DMS 273 (cell line): ENCODE measurements at regions not wholly inside any gene's neighbourhood (a gene's known extent, or its start where the extent isn't known, plus 50 kb on each side); places are given as distances from the start of the nearest gene placed in this dataset.
"Not testable (repeated sequence)": the region's sequence is repeated elsewhere in the genome, so short reads cannot be mapped to it uniquely, and the experiment has no call there.

Experiments
- DNase-seq: peaks from one replicate; lab custom pipeline; 2025; ENCODE audit not compliant: unreplicated experiment; lab: John Stamatoyannopoulos, UW

DNA sequence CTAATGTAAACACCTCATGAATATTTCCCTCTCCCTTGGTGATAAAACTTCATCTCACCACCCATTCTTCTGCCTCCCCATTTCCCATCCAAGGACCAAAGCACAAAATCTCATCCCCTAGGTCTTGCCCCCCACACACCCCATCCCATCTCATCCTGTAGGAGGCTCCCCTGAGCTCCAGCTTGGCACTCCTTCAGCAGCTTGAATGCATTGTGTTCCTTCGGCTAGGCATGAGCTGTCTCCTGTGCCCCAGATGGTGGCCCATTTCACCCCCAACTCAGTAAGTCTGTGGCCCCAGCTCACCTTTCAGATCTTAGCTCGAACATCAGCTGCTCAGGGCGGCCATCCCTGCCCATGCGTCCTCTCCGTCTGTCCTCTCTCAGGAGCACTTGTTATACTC is 203.6 kb upstream of the NR2F2 start:
- no peak for DNase-seq

- no peak for DNase-seq
These were observed 199.8 kb upstream of the NR2F2 start for GRCh38 chr15:96130734-96131133.

- DNase-seq = no peak
These were observed 198.4 kb upstream of the NR2F2 start for GRCh38 chr15:96132126-96132525.

DNA sequence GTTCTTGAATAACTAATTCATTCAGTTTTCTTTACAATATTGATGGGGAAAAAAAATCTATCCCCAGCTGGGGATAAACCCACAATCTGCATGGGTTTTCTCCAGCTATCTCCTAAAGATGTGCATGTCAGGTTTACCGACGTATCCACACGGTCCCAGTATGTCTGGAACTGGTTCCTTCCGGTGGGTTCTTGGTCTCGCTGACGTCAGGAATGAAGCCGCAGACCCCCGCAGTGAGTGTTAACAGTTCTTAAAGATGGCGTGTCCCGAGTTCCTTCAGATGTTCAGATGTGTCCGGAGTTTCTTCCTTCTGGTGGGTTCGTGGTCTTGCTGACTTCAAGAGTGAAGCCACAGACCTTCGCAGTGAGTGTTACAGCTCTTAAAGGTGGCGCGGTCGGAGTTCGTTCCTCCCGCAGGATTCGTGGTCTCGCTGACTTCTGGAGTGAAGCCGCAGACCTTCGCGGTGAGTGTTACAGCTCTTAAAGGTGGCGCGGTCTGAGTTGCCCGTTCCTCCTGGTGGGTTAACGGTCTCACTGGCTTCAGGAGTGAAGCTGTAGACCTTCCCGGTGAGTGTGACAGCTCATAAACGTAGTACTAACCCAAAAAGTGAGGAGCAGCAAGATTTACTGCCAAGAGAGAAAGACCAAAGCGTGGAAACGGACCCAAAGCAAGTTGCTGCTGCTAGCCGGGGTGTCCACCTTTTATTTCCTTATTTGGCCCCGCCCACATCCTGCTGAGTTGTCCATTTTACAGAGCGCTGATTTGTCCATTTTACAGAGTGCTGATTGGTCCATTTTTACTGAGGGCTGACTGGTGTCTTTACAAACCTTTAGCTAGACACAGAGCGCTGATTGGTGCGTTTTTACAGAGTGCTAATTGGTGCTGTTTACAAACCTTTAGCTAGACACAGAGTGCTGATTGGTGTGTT is 195.1 kb upstream of the NR2F2 start:
- no peak for DNase-seq

DNA sequence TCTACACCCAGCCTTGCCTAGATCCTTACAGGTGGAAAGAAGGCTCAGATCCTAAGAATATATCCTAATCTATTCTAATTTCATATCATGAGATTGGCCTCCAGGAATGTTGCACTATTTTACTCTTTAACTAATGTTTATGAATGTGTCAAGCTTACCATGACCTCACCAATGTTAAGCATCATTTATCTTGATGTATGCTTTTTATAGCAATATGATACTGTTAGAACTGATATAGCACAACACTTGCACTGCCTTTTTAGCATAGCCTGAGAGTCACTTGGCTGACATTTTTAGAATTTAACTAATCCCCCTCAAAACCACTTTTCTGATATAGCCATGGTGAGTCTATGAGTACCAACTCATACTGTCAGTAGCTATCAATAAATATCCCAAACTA is 191.5 kb upstream of the NR2F2 start:
- no peak for DNase-seq

DNA sequence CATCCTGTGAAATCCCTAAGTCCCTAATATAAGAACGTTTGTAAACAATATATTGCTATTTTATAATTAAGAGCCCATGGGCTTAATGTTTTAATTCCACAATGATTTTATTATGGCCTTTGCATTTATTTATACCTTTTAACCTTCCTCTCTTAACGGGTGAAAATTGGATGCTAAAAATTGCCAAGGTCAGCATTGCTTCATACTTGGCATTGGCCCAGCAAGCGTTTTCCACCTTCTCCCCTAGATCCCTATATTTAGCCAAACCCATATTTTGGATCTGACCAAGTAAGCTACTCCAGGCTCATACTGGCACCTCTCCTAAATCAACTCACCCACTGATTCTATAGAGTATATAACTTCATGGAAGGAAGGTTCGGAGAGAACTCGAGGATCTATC is 188.0 kb upstream of the NR2F2 start:
- DNase-seq = no peak

DNA sequence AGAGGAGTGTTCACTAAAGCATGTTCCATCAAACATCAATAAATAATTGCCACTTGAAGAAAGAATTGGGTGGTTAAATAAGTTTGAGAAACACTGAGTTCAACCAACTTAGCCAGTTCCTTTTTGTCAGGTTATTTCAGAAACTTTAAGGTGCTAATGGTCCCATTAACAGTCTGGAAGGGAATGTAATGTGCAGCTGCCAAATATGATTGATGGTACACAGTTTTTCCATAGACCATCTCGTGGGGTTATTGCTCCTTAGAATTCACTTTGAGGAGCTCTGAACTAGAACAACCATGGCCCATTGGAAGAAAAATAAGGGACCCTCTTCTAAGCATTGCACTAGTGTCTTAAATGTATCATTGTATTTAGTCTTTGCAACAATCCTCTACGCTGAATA is 185.8 kb upstream of the NR2F2 start:
- DNase-seq = no peak

- no peak for DNase-seq
These were observed 183.8 kb upstream of the NR2F2 start for GRCh38 chr15:96146726-96147125.

DNA sequence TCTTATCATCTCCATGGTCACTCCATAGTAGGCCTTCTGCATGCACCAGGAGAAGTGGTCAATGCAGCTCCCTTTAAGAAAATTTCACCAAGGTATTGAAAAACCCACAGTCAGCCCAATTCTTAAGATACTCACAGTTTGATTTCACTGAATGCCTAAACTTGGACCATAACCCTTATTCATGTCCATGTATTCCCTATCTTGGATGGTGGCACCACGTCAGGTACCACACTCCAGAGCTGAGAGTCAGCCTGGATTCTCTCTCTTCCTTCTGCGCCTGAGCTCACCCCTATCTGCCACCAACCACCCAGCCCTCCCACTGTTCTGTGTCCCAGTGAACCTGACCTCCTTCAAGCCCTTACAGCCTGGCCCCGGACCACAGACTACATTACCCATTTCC is 183.2 kb upstream of the NR2F2 start:
- no peak for DNase-seq

DNA sequence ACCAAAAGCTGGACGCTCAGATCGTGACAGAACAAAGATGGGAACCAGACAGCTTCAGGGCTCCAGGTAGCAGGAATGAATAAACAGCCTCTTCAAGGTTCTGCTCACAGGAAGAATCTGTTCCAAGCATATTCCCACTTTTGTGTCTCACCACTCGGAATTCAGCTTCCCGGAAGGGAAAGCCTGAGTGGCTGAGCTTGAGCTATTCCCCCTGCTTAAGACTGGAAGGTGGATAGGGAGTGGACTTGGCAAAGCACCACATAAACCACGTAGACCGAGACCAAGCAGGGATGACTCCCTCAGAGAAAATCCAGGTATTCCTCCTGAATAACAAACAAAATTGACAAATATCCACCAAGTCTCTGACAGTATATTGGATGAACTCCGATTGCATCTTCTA is 180.2 kb upstream of the NR2F2 start:
- DNase-seq = no peak

- DNase-seq = not testable (repeated sequence)
These were observed 178.8 kb upstream of the NR2F2 start for GRCh38 chr15:96151749-96152148.

- no peak for DNase-seq
These were observed 176.6 kb upstream of the NR2F2 start for GRCh38 chr15:96153929-96154328.

DNA sequence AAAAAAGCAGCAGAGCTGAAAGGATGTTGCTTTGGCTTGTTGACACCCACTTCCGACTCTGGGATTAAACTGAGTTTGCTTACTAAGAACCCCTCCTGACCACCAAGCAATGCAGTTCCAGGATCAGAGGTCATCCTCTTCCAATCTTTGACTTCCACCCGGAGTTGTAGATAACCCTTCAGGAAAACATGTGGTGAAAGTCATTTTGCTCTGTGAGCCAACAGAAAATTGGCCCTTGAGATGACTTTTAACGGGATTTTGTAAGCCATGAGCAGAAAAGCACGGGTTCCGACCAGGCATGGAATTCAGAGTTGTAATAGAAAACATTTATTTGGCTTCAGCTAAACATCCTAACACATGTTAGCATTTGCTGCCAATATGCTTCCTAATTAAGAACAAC is 171.6 kb upstream of the NR2F2 start:
- DNase-seq = no peak

DNA sequence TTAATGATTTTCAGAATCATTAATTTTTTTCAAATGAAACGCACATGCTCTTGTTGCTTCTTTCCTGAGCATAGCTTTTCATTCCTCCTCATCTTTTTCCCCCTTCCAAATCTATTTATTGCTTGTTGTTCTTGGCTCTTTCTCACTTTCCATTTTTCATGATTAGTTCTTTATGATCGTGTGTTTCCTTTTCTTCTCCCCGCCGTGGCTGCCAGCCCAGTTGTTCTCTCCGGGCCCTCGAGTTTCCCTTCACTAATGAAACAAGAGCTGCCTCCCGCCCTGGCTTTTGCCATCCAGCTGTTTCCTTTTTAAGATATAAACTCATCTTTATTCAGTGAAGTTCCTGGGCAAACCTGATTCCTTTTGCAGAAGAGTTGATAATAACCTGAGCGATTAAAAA is 170.2 kb upstream of the NR2F2 start:
- no peak for DNase-seq

DNA sequence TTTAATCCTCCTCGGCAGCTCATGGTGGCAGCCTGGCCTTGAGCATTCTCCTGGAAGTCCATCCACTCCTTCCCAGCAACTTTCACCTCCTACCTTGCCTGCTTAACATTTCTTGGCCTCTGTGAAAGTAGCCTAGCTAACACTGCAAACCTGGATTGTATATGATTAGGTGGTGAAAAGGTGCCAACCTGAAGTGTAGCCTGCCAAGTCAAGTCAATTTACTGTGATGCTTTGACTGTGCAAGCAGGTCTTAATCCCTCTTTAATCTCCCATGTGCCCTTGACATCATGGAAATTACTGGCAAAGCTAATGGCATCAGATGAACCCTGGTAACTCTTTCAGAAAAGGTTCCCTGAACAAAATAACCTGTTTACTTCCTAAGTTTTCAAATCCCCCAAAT is 169.7 kb upstream of the NR2F2 start:
- no peak for DNase-seq

GRCh38 chr15:96162322-96162721 is 168.2 kb upstream of the NR2F2 start:
- DNase-seq = no peak

DNA sequence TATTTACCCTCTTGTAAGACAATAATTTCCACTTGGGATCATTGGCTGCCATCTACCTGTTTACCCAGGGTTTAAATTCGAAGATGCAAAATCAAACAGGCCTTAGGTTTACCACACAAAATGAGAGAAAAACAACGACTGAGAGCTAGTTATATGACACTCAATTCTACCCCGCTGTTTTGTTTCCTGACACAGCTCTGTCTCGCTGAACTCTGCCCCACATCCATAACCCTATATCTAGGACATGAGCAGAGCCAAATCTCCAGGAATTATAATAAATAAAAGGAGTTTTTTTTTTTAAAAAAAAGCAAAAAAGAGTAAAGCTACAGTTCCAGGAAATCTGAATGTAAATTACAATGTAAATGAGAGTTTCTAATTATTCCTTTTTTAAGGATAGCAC is 165.4 kb upstream of the NR2F2 start:
- no peak for DNase-seq

DNA sequence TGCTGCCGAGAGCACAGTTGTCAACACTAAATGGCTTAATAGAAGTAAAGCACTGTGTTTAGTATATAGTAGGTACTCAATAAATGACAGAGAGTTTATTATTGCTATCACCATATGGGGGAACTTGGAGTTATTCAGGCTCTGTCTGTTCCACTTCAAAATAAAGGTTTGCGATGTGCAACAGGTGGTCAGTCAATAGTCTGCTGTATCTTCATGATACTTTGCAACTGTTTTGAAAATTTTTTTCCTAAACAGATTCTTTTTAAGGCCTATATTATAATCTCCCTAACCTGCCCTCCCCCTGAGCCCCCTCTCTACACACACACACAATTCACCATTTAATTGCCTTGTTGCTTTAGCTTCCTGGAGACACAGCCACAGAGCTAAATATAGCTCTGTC is 164.7 kb upstream of the NR2F2 start:
- DNase-seq = no peak

GRCh38 chr15:96166223-96167200 is 164.0 kb upstream of the NR2F2 start:
- DNase-seq = no peak

- not testable (repeated sequence) for DNase-seq
These were observed 159.9 kb upstream of the NR2F2 start for GRCh38 chr15:96170616-96170978.

GRCh38 chr15:96170979-96171739 is 159.3 kb upstream of the NR2F2 start:
- no peak for DNase-seq
